ENCODE measurements at regions not wholly inside any gene's neighbourhood (a gene's known extent, or its start where the extent isn't known, plus 50 kb on each side); places are given as distances from the start of the nearest gene placed in this dataset.

DNA sequence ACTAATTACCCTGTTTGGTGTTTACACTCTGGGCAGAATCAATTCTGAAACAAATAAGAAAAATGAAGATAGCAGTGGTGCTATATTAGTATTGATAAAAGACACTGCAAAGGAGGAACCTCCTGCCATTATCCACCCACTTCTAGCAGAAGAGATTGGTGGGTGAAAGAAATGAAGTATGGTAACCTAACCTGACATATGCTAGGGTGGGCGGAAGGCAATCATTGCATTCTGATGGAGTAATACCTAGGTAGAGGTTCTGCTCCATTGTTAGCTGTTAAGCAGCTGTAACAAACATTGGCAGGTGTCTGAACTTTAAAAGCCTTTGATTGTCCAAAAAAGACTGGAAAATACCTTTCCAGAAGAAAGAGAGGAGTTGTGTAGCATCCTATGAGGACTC is 95.9 kb downstream of the OTUD1 start:
- no peak for DNase-seq
- no peaks in the 10 kb centered on the region for H3K79me2 ChIP-seq (ENCODE audit: low read depth)
- intact Hi-C loops (cut with micrococcal nuclease; ENCODE audit: unreplicated experiment), result loop anchor here (5.0 kb wide), 2 partner anchors 377 to 983 kb away; no protein-coding TSS in a partner anchor
- H3K36me3 ChIP-seq (ENCODE audit: low read depth), result no peaks in the 10 kb centered on the region
- no peaks in the 10 kb centered on the region for H3K9me3 ChIP-seq (ENCODE audit: insufficient read depth, low read depth)
- CTCF ChIA-PET, result no interaction called here
- no TSS peak for BruUV-seq (replicated peaks)
- H3K4me2 ChIP-seq, result no peak overlapping the region
- no peak overlapping the region for H3K27ac ChIP-seq
- H3K4me1 ChIP-seq (replicated peaks; ENCODE audit: insufficient read depth), result no peaks in the 10 kb centered on the region
- no peak overlapping the region for H3K4me3 ChIP-seq
- no peaks in the 10 kb centered on the region for H3F3A ChIP-seq (ENCODE audit: insufficient read depth, low read depth)
- no peaks in the 10 kb centered on the region for H3K27me3 ChIP-seq (ENCODE audit: insufficient read depth, low read depth)
- no peaks in the 10 kb centered on the region for H3K9me2 ChIP-seq (ENCODE audit: insufficient read depth)
- POLR2A ChIA-PET (ENCODE audit: unreplicated experiment), result no interaction called here
- TF ChIP-seq, protein P1, sequence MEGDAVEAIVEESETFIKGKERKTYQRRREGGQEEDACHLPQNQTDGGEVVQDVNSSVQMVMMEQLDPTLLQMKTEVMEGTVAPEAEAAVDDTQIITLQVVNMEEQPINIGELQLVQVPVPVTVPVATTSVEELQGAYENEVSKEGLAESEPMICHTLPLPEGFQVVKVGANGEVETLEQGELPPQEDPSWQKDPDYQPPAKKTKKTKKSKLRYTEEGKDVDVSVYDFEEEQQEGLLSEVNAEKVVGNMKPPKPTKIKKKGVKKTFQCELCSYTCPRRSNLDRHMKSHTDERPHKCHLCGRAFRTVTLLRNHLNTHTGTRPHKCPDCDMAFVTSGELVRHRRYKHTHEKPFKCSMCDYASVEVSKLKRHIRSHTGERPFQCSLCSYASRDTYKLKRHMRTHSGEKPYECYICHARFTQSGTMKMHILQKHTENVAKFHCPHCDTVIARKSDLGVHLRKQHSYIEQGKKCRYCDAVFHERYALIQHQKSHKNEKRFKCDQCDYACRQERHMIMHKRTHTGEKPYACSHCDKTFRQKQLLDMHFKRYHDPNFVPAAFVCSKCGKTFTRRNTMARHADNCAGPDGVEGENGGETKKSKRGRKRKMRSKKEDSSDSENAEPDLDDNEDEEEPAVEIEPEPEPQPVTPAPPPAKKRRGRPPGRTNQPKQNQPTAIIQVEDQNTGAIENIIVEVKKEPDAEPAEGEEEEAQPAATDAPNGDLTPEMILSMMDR (conservative IDR thresholded peaks at IDR 0.05), result no peak
- TF ChIP-seq EZH2 (IDR thresholded peaks at IDR 0.05; ENCODE audit: low read depth), result no peak
- no peaks in the 10 kb centered on the region for H4K20me1 ChIP-seq (ENCODE audit: insufficient read depth)
- no peak overlapping the region for H2AFZ ChIP-seq

DNA sequence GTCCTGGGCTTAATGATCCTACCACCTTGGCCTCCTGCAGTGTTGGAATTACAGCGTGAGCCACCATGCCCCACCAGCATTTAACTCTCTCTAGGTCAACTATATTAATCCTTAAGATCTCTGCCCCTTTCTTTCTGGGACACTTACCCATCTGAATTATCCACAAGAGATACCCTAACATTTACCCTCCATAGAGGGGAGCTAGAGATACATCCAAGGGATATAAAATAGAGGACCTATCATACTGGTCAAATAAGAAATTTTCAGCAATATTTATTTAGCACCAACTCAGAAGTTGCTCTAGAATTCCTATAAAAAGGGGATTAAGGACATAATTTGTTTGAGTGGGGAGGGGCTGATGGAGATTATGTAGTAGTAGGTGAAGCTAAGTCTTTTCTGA is 96.5 kb downstream of the OTUD1 start:
- Histone ChIP-seq H3K4me3 (no peak overlapping the region), H3K4me1 (replicated peaks; ENCODE audit: insufficient read depth) (no peaks in the 10 kb centered on the region), H3K36me3 (ENCODE audit: low read depth) (no peaks in the 10 kb centered on the region), H3F3A (ENCODE audit: insufficient read depth, low read depth) (no peaks in the 10 kb centered on the region), H2AFZ (no peak overlapping the region), H3K27ac (no peak overlapping the region), H3K4me2 (no peak overlapping the region), H3K27me3 (ENCODE audit: insufficient read depth, low read depth) (no peaks in the 10 kb centered on the region), H3K9me3 (ENCODE audit: insufficient read depth, low read depth) (no peaks in the 10 kb centered on the region), H3K79me2 (ENCODE audit: low read depth) (no peaks in the 10 kb centered on the region), H4K20me1 (ENCODE audit: insufficient read depth) (no peaks in the 10 kb centered on the region), H3K9me2 (ENCODE audit: insufficient read depth) (no peaks in the 10 kb centered on the region)
- POLR2A ChIA-PET (ENCODE audit: unreplicated experiment), result interaction anchor here (0.9 kb wide), 1 partner anchor 181 kb away, joined by 10 read pairs; no protein-coding TSS in a partner anchor
- CTCF ChIA-PET, result no interaction called here
- TF ChIP-seq EZH2 (IDR thresholded peaks at IDR 0.05; ENCODE audit: low read depth), result no peak
- TF ChIP-seq, protein P1 (conservative IDR thresholded peaks at IDR 0.05), result no peak
- intact Hi-C loops (cut with micrococcal nuclease; ENCODE audit: unreplicated experiment), result no loop called here
- no TSS peak for BruUV-seq (replicated peaks)
- no peak for DNase-seq

DNA sequence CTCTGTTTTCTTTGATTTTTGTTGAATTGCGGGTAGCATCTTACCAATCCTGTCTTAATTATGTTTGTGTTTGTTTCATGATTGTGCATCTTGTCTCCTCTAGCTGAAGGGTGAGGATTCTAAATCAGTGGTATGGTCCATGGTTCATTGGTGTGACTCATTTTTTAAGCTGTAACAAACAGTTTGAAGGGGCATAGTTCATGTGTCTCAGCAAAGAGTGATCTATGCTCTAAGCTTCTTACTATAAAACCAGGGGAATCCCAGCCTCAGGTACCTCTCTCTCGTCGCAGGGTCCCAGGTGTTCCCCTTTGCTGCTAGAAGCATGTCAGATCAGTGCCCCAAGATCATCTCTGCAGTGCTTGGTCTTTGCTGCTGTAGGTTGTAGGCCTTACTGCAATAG is 100.1 kb downstream of the OTUD1 start:
- Histone ChIP-seq H3K27ac (no peak overlapping the region), H3K36me3 (ENCODE audit: low read depth) (no peaks in the 10 kb centered on the region), H3K4me3 (no peak overlapping the region), H3K79me2 (ENCODE audit: low read depth) (no peaks in the 10 kb centered on the region), H4K20me1 (ENCODE audit: insufficient read depth) (no peaks in the 10 kb centered on the region), H3F3A (ENCODE audit: insufficient read depth, low read depth) (no peaks in the 10 kb centered on the region), H3K4me1 (replicated peaks; ENCODE audit: insufficient read depth) (no peaks in the 10 kb centered on the region), H3K4me2 (no peak overlapping the region), H3K9me2 (ENCODE audit: insufficient read depth) (no peaks in the 10 kb centered on the region), H3K9me3 (ENCODE audit: insufficient read depth, low read depth) (no peaks in the 10 kb centered on the region), H2AFZ (no peak overlapping the region), H3K27me3 (ENCODE audit: insufficient read depth, low read depth) (no peaks in the 10 kb centered on the region)
- TF ChIP-seq EZH2 (IDR thresholded peaks at IDR 0.05; ENCODE audit: low read depth), result no peak
- TF ChIP-seq, protein P1 (conservative IDR thresholded peaks at IDR 0.05), result no peak
- intact Hi-C loops (cut with micrococcal nuclease; ENCODE audit: unreplicated experiment), result no loop called here
- ChIA-PET CTCF (no interaction called here), POLR2A (ENCODE audit: unreplicated experiment) (no interaction called here)
- BruUV-seq (replicated peaks), result no TSS peak
- DNase-seq, result no peak
